GM12872 (cell line): ENCODE measurements at regions not wholly inside any gene's neighbourhood (a gene's known extent, or its start where the extent isn't known, plus 50 kb on each side); places are given as distances from the start of the nearest gene placed in this dataset.

Experiments used
- CTCF ChIP-seq: IDR thresholded peaks from 3 replicates; pipeline ENCODE4 v1.5.1; 2011; ENCODE audit warnings: low read depth, mild to moderate bottlenecking, low read length, moderate library complexity; ENCODE audit not compliant: insufficient read depth

- no peak for TF ChIP-seq CTCF
Measured at GRCh38 chr5:6080930-6081726, 297.2 kb downstream of the MED10 start.

- no peak for TF ChIP-seq CTCF
Measured at GRCh38 chr5:6080436-6080835, 297.9 kb downstream of the MED10 start.

DNA sequence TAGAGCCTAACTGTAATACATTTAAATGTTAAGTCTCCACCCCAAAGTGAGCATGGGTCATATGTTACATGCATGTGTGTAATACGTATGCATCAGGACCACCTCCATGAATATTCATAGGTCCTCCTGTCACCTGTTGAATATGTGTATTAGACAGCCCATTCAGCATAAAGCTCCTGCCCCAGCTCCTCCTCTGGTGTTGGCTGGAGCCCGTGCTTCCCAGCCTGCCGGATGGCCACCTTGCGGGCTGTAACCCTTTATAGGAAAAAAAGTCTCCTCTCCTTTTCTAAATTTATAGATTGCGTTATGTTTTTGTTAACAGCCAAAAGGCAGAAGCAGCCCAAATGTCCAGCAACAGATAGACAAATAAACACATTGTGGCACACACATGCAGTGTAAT is 299.5 kb downstream of the MED10 start:
- no peak for TF ChIP-seq CTCF

DNA sequence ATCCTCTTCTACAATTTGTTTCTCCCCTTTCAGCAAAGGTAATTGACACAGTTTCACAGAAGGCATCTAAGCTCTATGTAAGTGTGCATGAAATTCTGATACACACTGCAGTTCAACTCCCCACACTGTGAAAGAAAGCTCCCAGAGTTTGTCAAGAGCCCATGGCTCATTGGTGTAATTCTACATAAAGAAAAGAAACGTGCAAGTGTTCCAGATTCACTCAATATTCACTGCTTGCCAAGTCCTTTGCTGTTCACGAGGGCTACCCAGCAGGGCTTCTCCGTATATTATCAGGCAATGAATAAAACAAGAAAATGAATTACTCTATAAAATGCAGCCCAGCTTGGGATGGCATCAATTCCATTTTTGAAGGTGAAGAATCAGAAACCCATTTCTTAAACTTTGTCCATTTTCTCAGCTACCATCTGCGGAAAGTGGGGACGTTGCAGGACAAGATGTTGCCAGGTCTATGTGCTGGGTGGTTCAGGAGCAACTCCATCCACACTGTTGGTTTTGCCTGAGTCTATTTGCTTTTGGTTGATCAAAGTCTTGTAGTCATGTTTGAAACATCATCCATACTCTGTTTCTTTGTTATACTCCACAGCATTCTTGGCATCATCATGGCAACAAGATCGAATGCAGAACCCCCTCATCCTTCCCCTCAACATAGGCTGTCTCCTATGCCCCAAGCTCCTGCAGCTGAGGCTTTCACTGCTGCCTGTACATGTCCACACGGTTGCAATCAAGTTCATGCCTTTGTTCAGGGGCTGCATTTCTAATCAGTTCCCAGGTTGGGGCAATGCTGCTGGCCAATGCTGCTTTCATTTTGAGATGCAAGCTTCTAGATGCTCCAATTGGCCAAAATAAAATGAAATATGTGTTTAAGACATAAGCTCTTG is 301.8 kb downstream of the MED10 start:
- TF ChIP-seq CTCF = no peak

GRCh38 chr5:6069496-6070185 is 308.7 kb downstream of the MED10 start:
- TF ChIP-seq CTCF = no peak

DNA sequence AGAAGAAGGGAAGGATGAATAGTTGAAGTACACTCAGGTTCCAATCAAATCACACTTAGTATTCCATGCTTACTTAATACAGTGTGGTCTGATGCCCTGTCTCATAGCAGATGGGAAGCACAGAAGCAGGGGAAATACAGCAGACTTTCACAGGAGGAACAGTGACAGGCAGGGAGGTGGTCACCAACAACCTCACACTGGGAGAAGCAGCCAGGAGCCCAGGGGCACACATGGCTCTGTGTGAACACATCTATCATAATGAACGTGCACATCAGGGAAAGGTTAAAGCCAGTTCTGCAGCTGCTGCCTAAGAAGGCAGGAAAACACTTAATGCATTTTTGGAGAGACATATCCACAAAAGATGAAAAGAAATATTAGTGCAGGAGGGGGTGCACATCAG is 312.3 kb downstream of the MED10 start:
- no peak for TF ChIP-seq CTCF
